ENCODE measurements at regions not wholly inside any gene's neighbourhood (a gene's known extent, or its start where the extent isn't known, plus 50 kb on each side); places are given as distances from the start of the nearest gene placed in this dataset.

- no peak for DNase-seq
These were observed 2220.7 kb upstream of the C9orf72 start for GRCh38 chr9:29793970-29794369.

- no peak for DNase-seq
These were observed 2223.1 kb upstream of the C9orf72 start for GRCh38 chr9:29796291-29796952.

GRCh38 chr9:29798599-29798998 is 2225.3 kb upstream of the C9orf72 start:
- DNase-seq, result no peak

- no peak for DNase-seq
These were observed 2225.9 kb upstream of the C9orf72 start for GRCh38 chr9:29799227-29799626.

GRCh38 chr9:29800821-29801220 is 2227.5 kb upstream of the C9orf72 start:
- no peak for DNase-seq

GRCh38 chr9:29802454-29802853 is 2229.2 kb upstream of the C9orf72 start:
- no peak for DNase-seq

- DNase-seq, result no peak
These were observed 2233.8 kb upstream of the C9orf72 start for GRCh38 chr9:29806937-29807618.

- no peak for DNase-seq
These were observed 2243.8 kb upstream of the C9orf72 start for GRCh38 chr9:29816954-29817703.

- no peak for DNase-seq
These were observed 2249.2 kb upstream of the C9orf72 start for GRCh38 chr9:29822458-29822857.

GRCh38 chr9:29826421-29826820 is 2253.1 kb upstream of the C9orf72 start:
- DNase-seq, result no peak

GRCh38 chr9:29830821-29831220 is 2257.5 kb upstream of the C9orf72 start:
- DNase-seq, result no peak

- DNase-seq, result no peak
These were observed 2265.3 kb upstream of the C9orf72 start for GRCh38 chr9:29838491-29839020.

- no peak for DNase-seq
These were observed 2271.0 kb upstream of the C9orf72 start for GRCh38 chr9:29844251-29844650.

- DNase-seq, result no peak
These were observed 2277.4 kb upstream of the C9orf72 start for GRCh38 chr9:29850664-29851063.

GRCh38 chr9:29861803-29862202 is 2288.5 kb upstream of the C9orf72 start:
- no peak for DNase-seq

- no peak for DNase-seq
These were observed 2292.6 kb upstream of the C9orf72 start for GRCh38 chr9:29865764-29866313.

GRCh38 chr9:29866556-29866955 is 2293.3 kb upstream of the C9orf72 start:
- DNase-seq, result no peak

- no peak for DNase-seq
These were observed 2300.3 kb upstream of the C9orf72 start for GRCh38 chr9:29873579-29873978.

GRCh38 chr9:29875547-29875946 is 2302.3 kb upstream of the C9orf72 start:
- DNase-seq, result no peak

- DNase-seq, result no peak
These were observed 2309.5 kb upstream of the C9orf72 start for GRCh38 chr9:29882767-29883166.

- DNase-seq, result no peak
These were observed 2332.8 kb upstream of the C9orf72 start for GRCh38 chr9:29906065-29906464.

GRCh38 chr9:29928072-29928471 is 2354.8 kb upstream of the C9orf72 start:
- no peak for DNase-seq

- DNase-seq, result no peak
These were observed 2366.3 kb upstream of the C9orf72 start for GRCh38 chr9:29939559-29939958.
